Psoas muscle (tissue), 7 donors: ENCODE measurements at regions not wholly inside any gene's neighbourhood (a gene's known extent, or its start where the extent isn't known, plus 50 kb on each side); places are given as distances from the start of the nearest gene placed in this dataset.

Experiments used
- ATAC-seq, 4 donors: fragments of 200-7000 bp; cut with Tn5 transposase; one replicate each; pipeline ENCODE4 v1.9.1; 2020; ENCODE audit warnings: moderate library complexity in 3 of 4, mild to moderate bottlenecking in 2 of 4
- DNase-seq, 2 donors: peaks; one replicate each; pipeline ENCODE4 v3.0.0-alpha.2; 2020
- H3K27ac ChIP-seq: fragments of 200-600 bp; one replicate; pipeline ENCODE4 v1.8.0; 2022
- H3K27me3 ChIP-seq, 3 donors: fragments of 200-600 bp in 1 of 3; one replicate each; pipeline versions ENCODE4 v1.6.1 to v1.8.0; 2013 to 2022; ENCODE audit warnings: low read length in 2 of 3, mild to moderate bottlenecking in 2 of 3, moderate library complexity in 1 of 3; ENCODE audit not compliant: insufficient read depth in 3 of 3
- H3K36me3 ChIP-seq, 2 donors: fragments of 200-600 bp in 1 of 2; one replicate each; pipeline versions ENCODE4 v1.6.1 to v1.8.0; 2013 to 2022; ENCODE audit warnings: low read depth in 1 of 2, mild to moderate bottlenecking in 1 of 2, moderate library complexity in 1 of 2; ENCODE audit not compliant: insufficient read depth in 1 of 2
- H3K4me1 ChIP-seq: fragments of 200-600 bp; one replicate; pipeline ENCODE4 v1.8.0; 2022
- H3K4me3 ChIP-seq: fragments of 200-600 bp; one replicate; pipeline ENCODE4 v1.8.0; 2022; ENCODE audit warnings: mild to moderate bottlenecking
- H3K9me3 ChIP-seq: fragments of 200-600 bp; one replicate; pipeline ENCODE4 v1.8.0; 2022
- WGBS, 3 donors: extraction: QIAGEN DNeasy Blood & Tissue Kit; methylation state at CpG; one replicate each; pipeline versions ENCODE4 v1.1.6 to v1.1.7; 2013; 5-methylcytosine and 5-hydroxymethylcytosine counted together
- intact Hi-C, 2 donors: fragments of 100-400 bp; cut with DNase I; formaldehyde crosslinking; loops; one replicate each; pipeline versions ENCODE4 v1.11.0 to v1.14.2; 2022
- TF ChIP-seq, protein P1 (sequence below): fragments of 200-600 bp; IDR thresholded peaks from one replicate; pipeline ENCODE4 v1.8.0; 2022; ENCODE audit warnings: antibody characterized with exemption
- donor health status: healthy with polysubstance abuse.
- donor health status: DM: no; HTN: no; CAD: no; lungs with moderate emphysema.
- donor health status: Bipolar disorder and iron deficiency.
- donor health status: healthy.
- donor health status: DM: yes; HTN: yes; CAD: no.
- donor health status: DM: no; HTN: no; CAD: no.
- donor health status: DM: yes; HTN: yes; CAD: no.

GRCh38 chr12:46432325-46432724 is 59.8 kb upstream of the SLC38A2 start:
- intact Hi-C loops: no loop called here
- 78 to 80% (median 78%) methylated on average over 6 of the region's 6 CpGs for WGBS, 3 donors
- peak overlapping the region; percentile 68 for H3K27ac ChIP-seq

GRCh38 chr12:46430340-46430948 is 57.9 kb upstream of the SLC38A2 start:
- peak overlapping the region; percentile 68 for H3K27ac ChIP-seq
- H3K4me1 ChIP-seq: peaks cover 26% of the 10 kb centered on the region
- H3K36me3 ChIP-seq: no peaks in the 10 kb centered on the region
- TF ChIP-seq, protein P1, sequence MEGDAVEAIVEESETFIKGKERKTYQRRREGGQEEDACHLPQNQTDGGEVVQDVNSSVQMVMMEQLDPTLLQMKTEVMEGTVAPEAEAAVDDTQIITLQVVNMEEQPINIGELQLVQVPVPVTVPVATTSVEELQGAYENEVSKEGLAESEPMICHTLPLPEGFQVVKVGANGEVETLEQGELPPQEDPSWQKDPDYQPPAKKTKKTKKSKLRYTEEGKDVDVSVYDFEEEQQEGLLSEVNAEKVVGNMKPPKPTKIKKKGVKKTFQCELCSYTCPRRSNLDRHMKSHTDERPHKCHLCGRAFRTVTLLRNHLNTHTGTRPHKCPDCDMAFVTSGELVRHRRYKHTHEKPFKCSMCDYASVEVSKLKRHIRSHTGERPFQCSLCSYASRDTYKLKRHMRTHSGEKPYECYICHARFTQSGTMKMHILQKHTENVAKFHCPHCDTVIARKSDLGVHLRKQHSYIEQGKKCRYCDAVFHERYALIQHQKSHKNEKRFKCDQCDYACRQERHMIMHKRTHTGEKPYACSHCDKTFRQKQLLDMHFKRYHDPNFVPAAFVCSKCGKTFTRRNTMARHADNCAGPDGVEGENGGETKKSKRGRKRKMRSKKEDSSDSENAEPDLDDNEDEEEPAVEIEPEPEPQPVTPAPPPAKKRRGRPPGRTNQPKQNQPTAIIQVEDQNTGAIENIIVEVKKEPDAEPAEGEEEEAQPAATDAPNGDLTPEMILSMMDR: no peak
- DNase-seq (no peak), ATAC-seq (peak; percentile 83 to 91 (median 88))
- intact Hi-C loops: no loop called here
- H3K27me3 ChIP-seq: no peaks in the 10 kb centered on the region
- WGBS, 3 donors: 63 to 70% (median 66%) methylated on average over 2 of the region's 2 CpGs
- H3K9me3 ChIP-seq: no peaks in the 10 kb centered on the region
- H3K4me3 ChIP-seq: no peak overlapping the region

More at GRCh38 chr12:46432325-46432724, 59.8 kb upstream of the SLC38A2 start:
- Histone ChIP-seq H3K27me3 (no peaks in the 10 kb centered on the region), H3K4me1 (peaks cover 26% of the 10 kb centered on the region), H3K36me3 (no peaks in the 10 kb centered on the region), H3K4me3 (no peak overlapping the region), H3K9me3 (no peaks in the 10 kb centered on the region)
- DNase-seq (no peak), ATAC-seq (no peak)
- TF ChIP-seq, protein P1: no peak
